ENCODE measurements at regions not wholly inside any gene's neighbourhood (a gene's known extent, or its start where the extent isn't known, plus 50 kb on each side); places are given as distances from the start of the nearest gene placed in this dataset.

DNA sequence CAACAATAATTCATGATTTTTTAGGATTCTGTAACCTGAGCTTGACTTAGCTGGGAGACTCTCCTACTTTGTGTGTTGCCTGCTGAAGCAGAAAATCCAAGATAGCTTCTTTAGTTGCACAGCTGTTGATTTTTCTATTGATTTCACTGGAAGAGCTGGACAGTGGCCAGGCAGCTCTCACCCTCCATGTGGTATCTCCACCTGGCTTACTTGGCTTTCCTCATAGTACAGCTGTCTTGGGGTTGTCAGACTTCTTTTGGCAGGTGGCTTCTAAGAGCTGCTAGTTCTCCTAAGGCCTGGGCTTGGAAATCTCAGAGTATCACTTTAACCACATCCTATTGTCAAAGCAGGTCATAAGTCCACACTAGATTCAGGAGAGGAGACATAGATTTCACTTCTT is 130.8 kb upstream of the SPON1 start:
- TF ChIP-seq, protein P1, sequence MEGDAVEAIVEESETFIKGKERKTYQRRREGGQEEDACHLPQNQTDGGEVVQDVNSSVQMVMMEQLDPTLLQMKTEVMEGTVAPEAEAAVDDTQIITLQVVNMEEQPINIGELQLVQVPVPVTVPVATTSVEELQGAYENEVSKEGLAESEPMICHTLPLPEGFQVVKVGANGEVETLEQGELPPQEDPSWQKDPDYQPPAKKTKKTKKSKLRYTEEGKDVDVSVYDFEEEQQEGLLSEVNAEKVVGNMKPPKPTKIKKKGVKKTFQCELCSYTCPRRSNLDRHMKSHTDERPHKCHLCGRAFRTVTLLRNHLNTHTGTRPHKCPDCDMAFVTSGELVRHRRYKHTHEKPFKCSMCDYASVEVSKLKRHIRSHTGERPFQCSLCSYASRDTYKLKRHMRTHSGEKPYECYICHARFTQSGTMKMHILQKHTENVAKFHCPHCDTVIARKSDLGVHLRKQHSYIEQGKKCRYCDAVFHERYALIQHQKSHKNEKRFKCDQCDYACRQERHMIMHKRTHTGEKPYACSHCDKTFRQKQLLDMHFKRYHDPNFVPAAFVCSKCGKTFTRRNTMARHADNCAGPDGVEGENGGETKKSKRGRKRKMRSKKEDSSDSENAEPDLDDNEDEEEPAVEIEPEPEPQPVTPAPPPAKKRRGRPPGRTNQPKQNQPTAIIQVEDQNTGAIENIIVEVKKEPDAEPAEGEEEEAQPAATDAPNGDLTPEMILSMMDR (IDR thresholded peaks at IDR 0.05; ENCODE audit: low read depth, low read length), result no peak
- TF ChIP-seq MYC (IDR thresholded peaks at IDR 0.05; ENCODE audit: low read depth, low read length) (no peak), POLR2A (IDR thresholded peaks at IDR 0.05; ENCODE audit: extremely low read depth, insufficient read length) (no peak)
- TF ChIP-seq, protein P2, sequence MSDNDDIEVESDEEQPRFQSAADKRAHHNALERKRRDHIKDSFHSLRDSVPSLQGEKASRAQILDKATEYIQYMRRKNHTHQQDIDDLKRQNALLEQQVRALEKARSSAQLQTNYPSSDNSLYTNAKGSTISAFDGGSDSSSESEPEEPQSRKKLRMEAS (IDR thresholded peaks at IDR 0.05; ENCODE audit: low read depth, low read length), result no peak
